GM21528 (cell line): ENCODE measurements at regions not wholly inside any gene's neighbourhood (a gene's known extent, or its start where the extent isn't known, plus 50 kb on each side); places are given as distances from the start of the nearest gene placed in this dataset.
"Not testable (repeated sequence)": the region's sequence is repeated elsewhere in the genome, so short reads cannot be mapped to it uniquely, and the experiment has no call there.

Experiments used
- ATAC-seq: cut with Tn5 transposase; IDR thresholded peaks from one replicate; pipeline ENCODE4 v1.9.1; 2021; ENCODE audit warnings: mild to moderate bottlenecking, moderate library complexity; ENCODE audit not compliant: unreplicated experiment, low FRiP score

GRCh38 chr6:134422426-134423231, 104.7 kb upstream of the SGK1 start:
- no peak for ATAC-seq

DNA sequence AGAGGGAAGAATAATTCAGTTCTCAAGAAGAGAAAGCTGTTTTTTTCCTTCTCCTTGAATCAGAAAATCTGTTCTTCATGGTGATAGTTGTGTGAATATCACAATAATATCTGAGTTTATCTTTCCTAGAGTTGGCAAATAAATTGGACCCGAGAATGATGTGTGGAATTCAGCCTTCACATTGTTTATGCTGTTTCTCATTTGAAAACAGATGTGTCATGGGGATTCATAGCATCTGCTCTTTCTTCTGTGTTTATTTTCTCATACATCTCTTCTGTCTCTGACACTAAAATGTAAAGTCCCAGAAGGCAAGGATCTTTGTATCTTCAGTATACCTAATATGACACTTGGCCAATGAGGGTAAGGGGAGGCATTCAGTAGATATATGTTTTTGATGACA, 103.6 kb upstream of the SGK1 start:
- ATAC-seq: no peak

DNA sequence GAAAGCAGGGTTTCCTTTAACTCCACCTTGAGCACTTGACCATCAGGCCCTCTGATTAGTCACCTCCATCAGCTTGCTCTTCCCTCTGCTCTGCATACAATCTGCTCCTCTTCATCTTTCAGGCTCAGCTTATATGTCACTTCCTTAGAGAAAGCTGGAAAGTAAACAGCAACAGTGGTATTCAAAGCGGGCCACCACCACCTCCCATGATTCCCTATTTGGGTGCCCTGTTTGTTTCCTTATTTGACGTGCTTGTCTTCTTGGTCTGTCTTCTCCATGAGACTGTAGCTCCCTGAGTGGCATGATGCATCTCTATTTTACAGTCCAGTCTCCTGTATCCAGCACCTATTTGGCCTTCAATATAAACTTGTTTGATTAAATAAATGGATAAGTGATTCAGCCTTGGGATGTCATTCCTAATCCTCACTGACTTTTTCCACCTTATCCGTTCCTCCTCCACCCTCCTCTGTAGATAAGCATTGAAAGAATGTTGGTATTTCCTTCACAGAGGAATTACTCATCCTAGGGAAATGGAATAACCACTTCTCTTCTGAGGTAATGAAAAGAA, 102.8 kb upstream of the SGK1 start:
- no peak for ATAC-seq

DNA sequence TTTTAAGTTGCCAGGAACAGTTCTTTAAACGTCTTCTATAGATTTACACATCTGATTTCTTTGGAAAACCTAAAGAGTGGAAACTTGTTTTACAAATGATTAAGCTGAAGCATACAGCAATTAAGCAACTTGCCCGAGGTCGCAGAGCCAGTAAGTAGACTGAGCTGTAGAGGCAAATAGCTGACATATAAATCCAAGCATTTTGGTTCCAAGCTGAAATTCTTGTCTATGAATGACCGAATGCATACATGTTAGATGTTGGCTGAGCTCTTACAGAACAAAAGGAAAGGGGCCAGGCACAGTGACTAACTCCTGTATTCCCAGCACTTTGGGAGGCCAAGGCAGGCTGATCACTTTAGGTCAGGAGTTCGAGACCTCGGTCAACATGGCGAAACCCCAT, 101.8 kb upstream of the SGK1 start:
- no peak for ATAC-seq

GRCh38 chr6:134416418-134417154, 98.7 kb upstream of the SGK1 start:
- ATAC-seq: no peak

DNA sequence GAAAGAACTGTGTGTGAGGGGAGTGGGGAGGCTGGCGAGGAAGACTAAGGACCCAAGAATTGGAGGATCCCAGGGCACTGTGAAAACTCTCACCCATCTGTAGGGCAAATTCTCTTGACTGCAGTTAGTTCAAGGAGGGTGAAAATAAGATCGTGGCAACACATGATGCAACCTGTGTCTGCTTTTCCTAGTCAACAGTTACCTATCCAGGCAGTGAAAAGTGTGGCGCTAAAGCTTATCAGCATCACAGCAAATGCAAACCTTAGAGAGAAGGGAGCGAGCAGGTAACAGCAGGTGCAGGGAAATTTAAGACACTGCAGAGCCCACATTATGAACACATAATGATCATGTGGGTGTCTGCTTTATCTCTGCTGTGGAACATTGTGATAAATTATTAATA, 97.7 kb upstream of the SGK1 start:
- no peak for ATAC-seq

DNA sequence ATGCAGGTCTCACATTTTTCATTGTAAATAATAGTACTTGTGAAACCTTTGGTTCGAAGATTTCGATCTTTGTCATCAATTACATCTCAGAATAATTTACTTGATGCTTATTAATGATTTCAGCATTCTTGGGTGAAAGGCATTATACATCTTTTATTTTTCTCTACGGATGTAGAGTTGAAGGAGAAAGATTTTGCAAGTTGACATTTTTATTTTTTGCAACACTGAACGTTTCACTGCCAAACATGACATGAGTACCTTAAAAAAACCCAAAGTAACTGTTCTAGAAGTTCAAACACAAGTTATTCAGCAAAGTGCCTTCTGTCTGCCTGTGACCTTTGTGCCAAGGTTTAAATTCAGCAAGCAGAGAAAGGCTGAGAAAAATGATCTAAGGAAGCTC, 97.3 kb upstream of the SGK1 start:
- ATAC-seq: no peak

DNA sequence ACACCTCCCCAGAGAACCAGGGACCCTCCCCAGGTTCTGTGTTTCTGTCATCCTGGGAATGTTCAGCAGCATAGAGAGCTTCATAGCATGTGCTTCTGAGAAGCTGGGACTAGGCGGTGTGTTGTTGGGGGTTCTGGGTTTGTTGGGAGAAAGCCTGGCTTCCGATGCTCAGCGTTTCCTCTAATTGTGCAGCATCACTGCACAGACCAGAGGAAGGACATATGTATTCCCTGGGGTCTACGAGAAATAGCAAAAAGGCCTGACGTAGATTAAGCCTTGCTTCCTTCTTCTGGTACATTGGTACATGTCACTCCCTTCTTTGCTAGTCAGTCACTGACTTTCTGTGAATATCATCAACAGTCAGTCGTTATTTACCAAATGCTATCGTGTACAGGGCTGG, 96.9 kb upstream of the SGK1 start:
- ATAC-seq: no peak

DNA sequence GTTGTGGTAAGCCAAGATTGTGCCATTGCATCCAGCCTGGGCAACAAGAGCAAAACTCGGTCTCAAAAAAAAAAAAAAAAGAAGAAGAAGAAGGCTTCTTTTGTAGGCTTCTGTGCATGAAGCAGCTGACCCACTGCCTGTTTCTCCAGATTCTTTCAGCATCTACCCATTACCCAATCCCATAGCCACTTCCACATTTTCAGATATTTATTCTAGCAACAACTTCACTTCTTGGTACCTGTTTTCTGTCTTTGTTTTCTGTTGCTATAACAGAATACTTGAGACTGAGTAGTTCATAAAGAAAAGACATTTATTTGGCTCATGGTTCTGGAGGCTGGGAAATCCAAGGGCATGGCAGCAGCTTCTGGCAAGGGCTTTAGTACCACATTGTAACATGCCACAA, 95.3 kb upstream of the SGK1 start:
- no peak for ATAC-seq

GRCh38 chr6:134410541-134410940, 92.6 kb upstream of the SGK1 start:
- ATAC-seq: no peak

GRCh38 chr6:134407791-134408190, 89.9 kb upstream of the SGK1 start:
- no peak for ATAC-seq

DNA sequence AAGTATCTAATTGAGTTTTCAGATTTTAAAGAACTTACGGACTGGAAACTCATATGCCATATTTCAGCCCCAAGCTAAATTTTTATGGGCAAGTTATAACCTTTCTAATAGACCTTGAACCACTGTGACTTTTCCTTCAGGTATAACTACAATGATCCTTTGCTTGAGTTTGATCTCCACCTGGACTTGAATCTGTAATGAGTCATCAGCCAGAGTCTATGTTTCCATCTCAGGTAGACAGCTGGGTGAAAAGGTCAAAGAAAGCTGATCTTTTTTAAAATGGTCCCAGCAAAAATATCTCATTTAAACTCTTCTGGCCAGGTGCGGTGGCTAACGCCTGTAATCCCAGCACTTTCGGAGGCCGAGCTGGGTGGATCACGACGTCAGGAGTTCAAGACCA, 88.4 kb upstream of the SGK1 start:
- no peak for ATAC-seq

DNA sequence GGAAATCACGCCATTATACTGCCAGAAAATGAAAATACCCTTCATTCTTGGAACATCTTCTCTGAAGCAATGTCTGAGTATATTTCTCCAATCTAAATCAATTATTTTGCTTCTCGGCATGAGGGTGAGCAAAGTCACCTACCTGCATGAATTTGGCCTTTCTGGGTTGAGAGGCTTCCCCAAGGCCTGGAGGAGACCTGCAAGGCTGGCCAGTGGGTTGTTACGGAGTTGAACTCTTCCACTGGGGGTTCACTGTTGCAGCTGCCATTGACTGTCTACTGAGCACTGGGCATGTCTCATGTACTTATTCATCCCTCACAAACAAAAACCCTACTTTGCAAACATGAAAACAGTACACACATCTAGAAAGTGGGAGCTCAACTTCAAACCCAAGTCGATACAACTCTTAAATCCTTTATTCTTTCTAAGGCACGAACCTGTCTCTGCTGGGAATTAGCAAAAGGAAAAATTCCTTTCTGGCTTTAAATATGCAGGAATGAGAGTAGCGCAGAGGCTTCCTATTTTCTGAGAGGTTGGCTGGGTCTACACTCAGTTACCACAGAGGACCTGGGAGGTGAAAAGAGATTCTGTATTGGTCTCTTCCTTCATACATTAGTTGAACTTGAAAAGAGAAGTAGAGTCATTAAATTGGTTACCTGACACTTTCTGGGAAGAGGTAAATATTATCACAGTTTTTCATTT, 87.6 kb upstream of the SGK1 start:
- no peak for ATAC-seq

DNA sequence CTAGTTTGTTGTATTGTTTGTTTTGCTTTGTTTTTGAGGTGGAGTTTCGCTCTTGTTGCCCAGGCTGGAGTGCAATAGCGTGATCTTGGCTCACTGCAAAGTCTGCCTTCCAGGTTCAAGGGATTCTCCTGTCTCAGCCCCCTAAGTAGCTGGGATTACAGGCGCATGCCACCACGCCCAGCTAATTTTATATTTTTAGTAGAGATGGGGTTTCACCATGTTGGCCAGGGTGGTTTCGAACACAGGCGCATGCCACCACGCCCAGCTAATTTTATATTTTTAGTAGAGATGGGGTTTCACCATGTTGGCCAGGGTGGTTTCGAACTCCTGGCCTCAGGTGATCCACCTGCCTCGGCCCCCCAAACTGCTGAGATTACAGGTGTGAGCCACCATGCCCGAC, 85.4 kb upstream of the SGK1 start:
- ATAC-seq: not testable (repeated sequence)

DNA sequence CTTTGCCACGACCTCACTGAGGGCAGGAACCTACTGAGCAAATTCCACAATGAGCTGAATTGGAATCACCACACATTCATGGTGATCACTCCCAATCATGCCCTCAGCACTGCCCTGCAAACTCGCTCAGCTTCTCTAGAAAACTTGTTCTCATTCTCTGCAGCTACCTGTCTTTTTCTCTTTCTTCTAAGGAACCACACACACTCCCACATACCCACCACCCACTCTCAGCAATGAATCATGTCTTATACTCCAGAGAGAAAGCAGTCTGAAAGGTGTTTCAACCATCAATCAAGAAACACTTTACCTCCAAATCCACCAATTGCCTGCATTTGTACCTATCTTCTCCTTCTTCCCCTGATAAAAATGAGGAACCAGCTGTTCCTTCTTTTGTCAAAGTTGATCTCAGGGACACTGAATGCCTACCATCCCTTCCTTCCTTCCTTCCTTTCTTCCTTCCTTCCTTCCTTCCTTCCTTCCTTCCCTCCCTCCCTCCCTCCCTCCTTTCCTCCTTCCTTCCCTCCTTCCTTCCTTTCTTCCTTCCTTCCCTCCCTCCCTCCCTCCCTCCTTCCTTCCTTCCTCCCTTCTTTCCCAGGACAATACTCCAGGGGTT, 84.6 kb upstream of the SGK1 start:
- ATAC-seq: no peak

GRCh38 chr6:134400941-134401340, 83.0 kb upstream of the SGK1 start:
- ATAC-seq: no peak

GRCh38 chr6:134398453-134398852, 80.5 kb upstream of the SGK1 start:
- no peak for ATAC-seq

GRCh38 chr6:134397676-134398075, 79.8 kb upstream of the SGK1 start:
- no peak for ATAC-seq

- ATAC-seq: no peak
These were observed 77.0 kb upstream of the SGK1 start for GRCh38 chr6:134394905-134395304.

DNA sequence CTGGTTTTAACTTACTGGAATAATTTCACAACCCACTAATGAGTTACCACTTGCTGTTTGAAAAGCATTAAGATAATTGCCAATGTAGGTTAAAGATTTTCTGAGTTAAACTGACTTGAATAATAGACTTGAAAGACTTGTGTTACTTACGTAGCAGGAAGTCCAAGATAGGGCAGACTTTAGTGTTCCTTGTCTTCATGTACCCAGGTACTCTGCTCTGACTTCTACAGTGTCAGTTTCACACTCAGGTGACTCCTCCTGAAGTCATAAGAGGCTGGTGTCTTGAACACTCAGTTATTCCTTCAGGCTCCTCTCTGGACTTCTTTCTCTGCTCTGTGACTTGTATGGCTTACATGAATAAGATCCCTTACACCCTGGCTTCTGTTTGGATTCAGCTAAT, 76.3 kb upstream of the SGK1 start:
- no peak for ATAC-seq

DNA sequence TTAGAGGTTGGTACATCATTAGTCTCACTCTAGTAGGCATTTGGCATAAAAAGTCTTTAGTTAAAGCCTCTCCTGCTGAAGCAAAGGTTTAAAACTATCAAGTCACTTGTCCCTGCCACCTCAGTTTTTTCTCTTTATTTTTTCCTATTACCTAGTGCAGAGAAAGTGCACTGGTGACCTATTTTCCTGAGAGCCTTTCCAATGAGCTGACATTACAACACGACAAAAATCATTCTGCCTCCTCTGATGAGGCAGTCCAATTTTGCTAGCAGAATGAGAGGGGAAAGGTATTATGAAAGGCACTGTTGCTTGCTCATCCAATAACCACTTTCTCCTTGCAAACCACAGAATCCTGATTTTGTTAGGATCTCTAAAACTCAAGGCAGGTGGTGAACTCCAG, 73.3 kb upstream of the SGK1 start:
- ATAC-seq: no peak
